PC-9 (cell line): ENCODE measurements at regions not wholly inside any gene's neighbourhood (a gene's known extent, or its start where the extent isn't known, plus 50 kb on each side); places are given as distances from the start of the nearest gene placed in this dataset.
A peak's percentile ranks its signal among the peaks of the same experiment; 100 is the strongest.

Experiments
- BruUV-seq: library from RNA; stranded (reverse); fragments of 400-500 nt; replicated peaks from 2 replicates; lab custom pipeline; 2021; lab: Mats Ljungman, UMichigan
- CTCF ChIA-PET: fragments of 300-600 bp; sonication (Branson Sonifier 250); formaldehyde crosslinking; loops from one replicate; lab custom pipeline; 2022; ENCODE audit warnings: antibody characterized with exemption; lab: Charles Lee
- POLR2A ChIA-PET: fragments of 300-600 bp; sonication (Branson Sonifier 250); formaldehyde crosslinking; loops from one replicate; lab custom pipeline; 2022; ENCODE audit warnings: antibody characterized with exemption; ENCODE audit not compliant: unreplicated experiment; lab: Charles Lee
- DNase-seq, 2 experiments: peaks; one replicate each; pipeline versions ENCODE4 v3.0.0 to v3.0.0-alpha.2; 2015 to 2022; ENCODE audit warnings: mixed read lengths in 1 of 2
- H2AFZ ChIP-seq: fragments of 200-600 bp; sonication (generic); 2 replicates; pipeline ENCODE4 v1.8.1; 2017; ENCODE audit warnings: antibody characterized with exemption
- H3F3A ChIP-seq: fragments of 200-600 bp; sonication (generic); 2 replicates; pipeline ENCODE4 v1.8.1; 2017; ENCODE audit warnings: antibody characterized with exemption, mild to moderate bottlenecking, low read depth; ENCODE audit not compliant: insufficient read depth
- H3K27ac ChIP-seq: fragments of 200-600 bp; sonication (generic); 2 replicates; pipeline ENCODE4 v1.6.1; 2016; ENCODE audit warnings: mixed run types
- H3K27me3 ChIP-seq: fragments of 200-600 bp; sonication (generic); 2 replicates; pipeline ENCODE4 v1.6.1; 2016; ENCODE audit warnings: low read depth, mixed run types; ENCODE audit not compliant: insufficient read depth
- H3K36me3 ChIP-seq: fragments of 200-600 bp; sonication (generic); 2 replicates; pipeline ENCODE4 v1.6.1; 2016; ENCODE audit warnings: low read depth, mixed run types
- H3K4me1 ChIP-seq: fragments of 200-600 bp; sonication (generic); replicated peaks from 2 replicates; pipeline ENCODE4 v1.6.1; 2016; ENCODE audit warnings: mixed run types; ENCODE audit not compliant: insufficient read depth
- H3K4me2 ChIP-seq: fragments of 200-600 bp; sonication (generic); 2 replicates; pipeline ENCODE4 v1.6.1; 2017; ENCODE audit warnings: mixed run types
- H3K4me3 ChIP-seq: fragments of 200-600 bp; sonication (generic); 2 replicates; pipeline ENCODE4 v1.6.1; 2016; ENCODE audit warnings: mixed run types
- H3K79me2 ChIP-seq: fragments of 200-600 bp; sonication (generic); 2 replicates; pipeline ENCODE4 v1.6.1; 2017; ENCODE audit warnings: low read depth, mixed run types
- H3K9me2 ChIP-seq: fragments of 200-600 bp; sonication (generic); 2 replicates; pipeline ENCODE4 v1.8.1; 2017; ENCODE audit warnings: mild to moderate bottlenecking; ENCODE audit not compliant: insufficient read depth
- H3K9me3 ChIP-seq: fragments of 200-600 bp; sonication (generic); 2 replicates; pipeline ENCODE4 v1.8.1; 2016; ENCODE audit warnings: low read depth; ENCODE audit not compliant: insufficient read depth
- H4K20me1 ChIP-seq: fragments of 200-600 bp; sonication (generic); 2 replicates; pipeline ENCODE4 v1.8.1; 2017; ENCODE audit not compliant: insufficient read depth
- CTCF ChIP-seq: fragments of 200-600 bp; sonication (generic); conservative IDR thresholded peaks from 2 replicates; pipeline ENCODE4 v1.6.1; 2017; ENCODE audit warnings: mixed run types, antibody characterized with exemption, mild to moderate bottlenecking, moderate library complexity
- EZH2 ChIP-seq: fragments of 200-600 bp; sonication (generic); IDR thresholded peaks from 2 replicates; pipeline ENCODE4 v1.8.0; 2017; ENCODE audit warnings: antibody characterized with exemption, low read depth
- intact Hi-C: fragments of 100-400 bp; cut with micrococcal nuclease; formaldehyde crosslinking; loops from one replicate; pipeline ENCODE4 v1.10.0; 2022; ENCODE audit not compliant: unreplicated experiment

DNA sequence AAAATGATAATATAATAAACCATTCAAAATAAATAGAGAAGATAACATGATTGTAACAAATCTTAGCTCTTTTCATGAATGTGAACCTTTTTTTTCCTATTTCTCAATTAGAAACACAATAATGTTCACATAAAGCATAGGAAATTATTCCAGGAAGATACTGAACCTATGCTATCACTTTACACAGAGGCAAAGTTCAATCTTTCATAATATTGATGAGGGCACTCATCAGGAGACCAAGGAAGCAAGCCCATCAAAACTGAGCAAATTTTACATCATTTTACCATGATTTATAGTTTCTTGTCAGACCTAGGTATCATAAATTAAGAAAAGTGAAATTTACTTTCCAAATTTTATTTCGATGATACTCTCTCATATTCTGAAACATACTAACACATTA, 938.5 kb downstream of the TBC1D32 start:
- H3K9me3 ChIP-seq = no peaks in the 10 kb centered on the region
- CTCF ChIA-PET = no interaction called here
- intact Hi-C loops = no loop called here

DNA sequence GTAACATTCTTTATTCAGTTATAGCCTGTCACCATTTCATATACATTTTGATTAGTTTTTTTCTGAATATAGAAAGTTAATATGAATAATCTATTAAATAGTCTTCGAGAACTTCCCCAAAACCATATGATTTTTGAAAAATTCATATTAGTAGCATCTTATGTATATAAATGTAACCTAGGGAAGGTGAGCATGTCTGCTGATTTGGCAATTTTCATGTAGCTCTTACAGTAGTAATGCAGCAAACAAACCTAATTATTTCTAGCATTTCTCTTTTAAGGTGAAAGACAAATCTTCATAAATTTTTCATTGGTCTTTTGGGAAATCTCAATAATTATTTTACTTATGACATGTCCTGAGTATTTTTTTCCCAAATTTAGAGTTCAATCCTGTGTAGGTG, 939.0 kb downstream of the TBC1D32 start:
- Histone ChIP-seq H3K4me2 (no peak overlapping the region), H4K20me1 (no peaks in the 10 kb centered on the region), H3K27me3 (no peaks in the 10 kb centered on the region), H3K27ac (no peak overlapping the region), H3K9me3 (no peaks in the 10 kb centered on the region), H3K9me2 (peaks cover 11% of the 10 kb centered on the region), H3K36me3 (no peaks in the 10 kb centered on the region), H2AFZ (no peak overlapping the region), H3K4me1 (no peaks in the 10 kb centered on the region), H3K79me2 (no peaks in the 10 kb centered on the region), H3K4me3 (no peak overlapping the region), H3F3A (no peaks in the 10 kb centered on the region)
- POLR2A ChIA-PET = no interaction called here
- no TSS peak for BruUV-seq
- TF ChIP-seq EZH2 (no peak), CTCF (no peak)
- intact Hi-C loops = no loop called here
- CTCF ChIA-PET = no interaction called here
- DNase-seq = no peak

More for the DNA sequence above, 938.5 kb downstream of the TBC1D32 start:
- POLR2A ChIA-PET = no interaction called here
- Histone ChIP-seq H3K4me3 (no peak overlapping the region), H3F3A (no peaks in the 10 kb centered on the region), H3K79me2 (no peaks in the 10 kb centered on the region), H3K27me3 (no peaks in the 10 kb centered on the region), H3K4me1 (no peaks in the 10 kb centered on the region), H3K36me3 (no peaks in the 10 kb centered on the region), H3K4me2 (no peak overlapping the region), H2AFZ (0 out of 2 replicates have a peak overlapping the region, but pooled peaks have one; percentile 40), H3K27ac (no peak overlapping the region), H4K20me1 (no peaks in the 10 kb centered on the region), H3K9me2 (peaks cover 8% of the 10 kb centered on the region; the same call in 1 of the 2 replicates)
- TF ChIP-seq EZH2 = no peak
- TF ChIP-seq CTCF = no peak
- BruUV-seq = no TSS peak
- no peak for DNase-seq

DNA sequence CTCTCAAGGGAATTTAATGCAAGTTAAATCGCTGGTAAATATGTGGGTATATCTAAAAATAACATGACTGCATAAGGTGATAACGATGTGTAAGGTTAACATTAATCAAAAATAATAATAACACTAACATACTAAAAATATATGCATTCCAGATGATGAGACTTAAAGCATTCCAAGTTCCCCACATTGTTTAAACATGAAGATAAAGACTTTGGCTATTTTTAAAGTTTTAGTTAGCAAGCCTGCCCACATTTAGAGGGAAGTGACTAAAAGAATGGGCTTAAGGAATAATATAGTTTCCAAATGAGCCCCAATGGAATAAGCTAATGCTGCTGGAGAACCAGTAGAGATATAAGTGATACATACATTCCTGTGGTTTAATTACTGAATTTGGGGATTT, 941.3 kb downstream of the TBC1D32 start:
- no peak overlapping the region for H3K4me2 ChIP-seq
- TF ChIP-seq EZH2 (no peak), CTCF (no peak)
- H3F3A ChIP-seq = no peaks in the 10 kb centered on the region
- H3K9me2 ChIP-seq = peaks cover 13% of the 10 kb centered on the region
- H3K36me3 ChIP-seq = no peaks in the 10 kb centered on the region
- DNase-seq = no peak
- no peak overlapping the region for H3K27ac ChIP-seq
- no TSS peak for BruUV-seq
- intact Hi-C loops = no loop called here
- ChIA-PET POLR2A (no interaction called here), CTCF (no interaction called here)
- H2AFZ ChIP-seq = no peak overlapping the region
- no peaks in the 10 kb centered on the region for H3K27me3 ChIP-seq
- H3K4me3 ChIP-seq = no peak overlapping the region
- H3K9me3 ChIP-seq = no peaks in the 10 kb centered on the region
- no peaks in the 10 kb centered on the region for H4K20me1 ChIP-seq
- H3K79me2 ChIP-seq = no peaks in the 10 kb centered on the region
- no peaks in the 10 kb centered on the region for H3K4me1 ChIP-seq
